ENCODE measurements at regions not wholly inside any gene's neighbourhood (a gene's known extent, or its start where the extent isn't known, plus 50 kb on each side); places are given as distances from the start of the nearest gene placed in this dataset.
A peak's percentile ranks its signal among the peaks of the same experiment; 100 is the strongest.

DNA sequence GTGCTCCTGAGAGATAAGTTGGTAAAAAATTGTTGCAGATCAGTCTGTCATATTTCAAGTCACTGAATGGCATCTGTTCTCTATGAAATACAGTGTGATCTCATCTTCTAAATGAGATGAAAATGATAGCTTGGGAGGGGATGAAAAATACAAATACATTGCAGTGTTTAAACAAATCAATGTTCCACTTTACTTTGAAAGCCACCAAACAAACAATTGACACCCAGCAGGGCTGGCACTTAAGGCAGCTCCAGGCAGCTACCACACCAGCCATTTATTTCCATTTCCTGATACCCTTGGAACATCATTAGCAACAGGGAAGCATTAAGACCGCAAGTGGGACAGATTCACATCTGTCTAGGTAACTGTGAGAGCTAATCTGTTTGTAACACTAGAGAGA lies 827.6 kb upstream of the KIF2B start:
- H3K4me1 ChIP-seq (ENCODE audit: low read depth, poor library complexity, severe bottlenecking): no peaks in the 10 kb centered on the region
- H3K4me3 ChIP-seq (IDR thresholded peaks at IDR 0.05; ENCODE audit: insufficient read depth, low read depth, low read length): no peak overlapping the region
- no peaks in the 10 kb centered on the region for H3K79me2 ChIP-seq (ENCODE audit: insufficient read depth, low read depth)
- H3K27ac ChIP-seq: no peak overlapping the region
- TF ChIP-seq, protein P1, sequence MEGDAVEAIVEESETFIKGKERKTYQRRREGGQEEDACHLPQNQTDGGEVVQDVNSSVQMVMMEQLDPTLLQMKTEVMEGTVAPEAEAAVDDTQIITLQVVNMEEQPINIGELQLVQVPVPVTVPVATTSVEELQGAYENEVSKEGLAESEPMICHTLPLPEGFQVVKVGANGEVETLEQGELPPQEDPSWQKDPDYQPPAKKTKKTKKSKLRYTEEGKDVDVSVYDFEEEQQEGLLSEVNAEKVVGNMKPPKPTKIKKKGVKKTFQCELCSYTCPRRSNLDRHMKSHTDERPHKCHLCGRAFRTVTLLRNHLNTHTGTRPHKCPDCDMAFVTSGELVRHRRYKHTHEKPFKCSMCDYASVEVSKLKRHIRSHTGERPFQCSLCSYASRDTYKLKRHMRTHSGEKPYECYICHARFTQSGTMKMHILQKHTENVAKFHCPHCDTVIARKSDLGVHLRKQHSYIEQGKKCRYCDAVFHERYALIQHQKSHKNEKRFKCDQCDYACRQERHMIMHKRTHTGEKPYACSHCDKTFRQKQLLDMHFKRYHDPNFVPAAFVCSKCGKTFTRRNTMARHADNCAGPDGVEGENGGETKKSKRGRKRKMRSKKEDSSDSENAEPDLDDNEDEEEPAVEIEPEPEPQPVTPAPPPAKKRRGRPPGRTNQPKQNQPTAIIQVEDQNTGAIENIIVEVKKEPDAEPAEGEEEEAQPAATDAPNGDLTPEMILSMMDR (conservative IDR thresholded peaks at IDR 0.05; ENCODE audit: low read depth, low read length): no peak
- H2AFZ ChIP-seq (ENCODE audit: low read depth): no peak overlapping the region
- H3K27me3 ChIP-seq (ENCODE audit: insufficient read depth, low read depth): no peaks in the 10 kb centered on the region
- H3K4me2 ChIP-seq: no peak overlapping the region
- H4K20me1 ChIP-seq (ENCODE audit: insufficient read depth): no peaks in the 10 kb centered on the region; the same call in 1 of the 2 replicates
- no peaks in the 10 kb centered on the region for H3K36me3 ChIP-seq (ENCODE audit: insufficient read depth)
- no peak overlapping the region for H3K9ac ChIP-seq

DNA sequence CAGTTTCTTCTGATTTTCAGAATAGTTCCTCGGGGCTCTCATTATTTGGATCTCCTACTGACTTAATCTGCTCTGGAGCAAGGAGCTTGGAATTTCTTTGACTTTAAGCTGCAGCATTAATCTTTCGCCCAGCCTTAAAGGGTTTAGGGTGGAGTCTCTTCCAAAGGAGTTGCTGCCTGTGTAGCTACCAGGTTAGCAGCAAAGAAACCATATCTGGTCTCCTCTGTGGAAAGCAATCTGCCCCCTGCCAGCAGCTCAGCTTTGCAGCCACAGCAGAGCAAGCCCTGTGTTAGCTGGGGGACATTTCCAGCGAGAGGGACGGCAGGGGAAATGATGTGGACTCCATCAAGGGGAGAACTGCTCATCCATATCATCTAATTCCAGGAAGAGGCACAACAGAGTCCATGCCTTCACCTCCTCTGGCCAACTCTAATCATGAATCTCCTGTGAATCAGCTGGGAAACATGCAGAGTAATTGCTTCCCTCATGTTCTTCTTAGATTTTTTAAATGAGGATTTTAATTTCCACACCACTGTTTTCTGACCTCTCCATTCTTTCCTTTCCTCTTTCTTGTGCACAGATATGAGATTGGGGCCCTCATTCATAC lies 827.6 kb upstream of the CA10 start:
- Histone ChIP-seq H2AFZ (ENCODE audit: low read depth) (peak overlapping the region; percentile 2; the same call in 1 of the 2 replicates), H3K4me2 (no peak overlapping the region), H3K9ac (no peak overlapping the region), H3K4me1 (ENCODE audit: low read depth, poor library complexity, severe bottlenecking) (no peaks in the 10 kb centered on the region), H3K4me3 (IDR thresholded peaks at IDR 0.05; ENCODE audit: insufficient read depth, low read depth, low read length) (no peak overlapping the region), H3K79me2 (ENCODE audit: insufficient read depth, low read depth) (no peaks in the 10 kb centered on the region), H4K20me1 (ENCODE audit: insufficient read depth) (no peaks in the 10 kb centered on the region), H3K27ac (no peak overlapping the region), H3K36me3 (ENCODE audit: insufficient read depth) (no peaks in the 10 kb centered on the region), H3K27me3 (ENCODE audit: insufficient read depth, low read depth) (no peaks in the 10 kb centered on the region)
- TF ChIP-seq, protein P1 (conservative IDR thresholded peaks at IDR 0.05; ENCODE audit: low read depth, low read length): no peak

GRCh38 chr17:52982331-52982730 lies 823.8 kb upstream of the CA10 start:
- Histone ChIP-seq H3K36me3 (ENCODE audit: insufficient read depth) (no peaks in the 10 kb centered on the region), H2AFZ (ENCODE audit: low read depth) (no peak overlapping the region), H3K4me1 (ENCODE audit: low read depth, poor library complexity, severe bottlenecking) (no peaks in the 10 kb centered on the region), H4K20me1 (ENCODE audit: insufficient read depth) (no peaks in the 10 kb centered on the region), H3K9ac (no peak overlapping the region), H3K79me2 (ENCODE audit: insufficient read depth, low read depth) (no peaks in the 10 kb centered on the region), H3K4me2 (no peak overlapping the region), H3K27me3 (ENCODE audit: insufficient read depth, low read depth) (no peaks in the 10 kb centered on the region), H3K4me3 (IDR thresholded peaks at IDR 0.05; ENCODE audit: insufficient read depth, low read depth, low read length) (no peak overlapping the region), H3K27ac (no peak overlapping the region)
- TF ChIP-seq, protein P1 (conservative IDR thresholded peaks at IDR 0.05; ENCODE audit: low read depth, low read length): no peak

DNA sequence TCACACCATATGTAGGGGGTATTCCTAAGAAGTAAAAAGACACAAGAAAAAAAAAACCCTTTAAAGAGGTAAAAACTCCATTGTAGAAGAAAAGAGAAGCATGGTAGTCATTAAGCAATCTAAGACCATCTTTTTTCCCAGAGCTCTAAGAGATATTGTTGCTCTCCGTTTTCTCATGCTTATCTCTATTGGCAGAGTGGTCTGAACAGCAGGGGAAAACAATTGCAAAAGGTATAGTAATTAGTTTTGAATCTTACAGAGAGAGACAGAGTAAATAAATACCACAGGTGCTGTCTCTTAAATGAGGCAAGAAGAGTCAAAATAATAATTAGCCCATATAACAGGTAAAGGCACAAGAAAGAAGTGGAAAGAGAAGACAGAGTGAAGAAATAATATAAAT lies 821.4 kb upstream of the CA10 start:
- H4K20me1 ChIP-seq (ENCODE audit: insufficient read depth): no peaks in the 10 kb centered on the region
- H3K27me3 ChIP-seq (ENCODE audit: insufficient read depth, low read depth): no peaks in the 10 kb centered on the region
- no peak overlapping the region for H3K4me3 ChIP-seq (IDR thresholded peaks at IDR 0.05; ENCODE audit: insufficient read depth, low read depth, low read length)
- H3K27ac ChIP-seq: no peak overlapping the region
- no peak overlapping the region for H2AFZ ChIP-seq (ENCODE audit: low read depth)
- H3K4me2 ChIP-seq: no peak overlapping the region
- no peaks in the 10 kb centered on the region for H3K79me2 ChIP-seq (ENCODE audit: insufficient read depth, low read depth)
- H3K36me3 ChIP-seq (ENCODE audit: insufficient read depth): no peaks in the 10 kb centered on the region
- H3K4me1 ChIP-seq (ENCODE audit: low read depth, poor library complexity, severe bottlenecking): no peaks in the 10 kb centered on the region
- H3K9ac ChIP-seq: no peak overlapping the region
- TF ChIP-seq, protein P1 (conservative IDR thresholded peaks at IDR 0.05; ENCODE audit: low read depth, low read length): no peak
